MM.1S (cell line): ENCODE measurements at regions not wholly inside any gene's neighbourhood (a gene's known extent, or its start where the extent isn't known, plus 50 kb on each side); places are given as distances from the start of the nearest gene placed in this dataset.

Experiments used
- CTCF ChIP-seq: fragments of 300-600 bp; sonication (generic); IDR thresholded peaks from 2 replicates; pipeline ENCODE4 v1.5.1; 2016; ENCODE audit warnings: antibody characterized with exemption, low read length, mixed read lengths
- EZH2 ChIP-seq: fragments of 300-600 bp; sonication (generic); optimal IDR thresholded peaks from 2 replicates; pipeline ENCODE3; 2017; ENCODE audit warnings: low read depth, mild to moderate bottlenecking, antibody characterized with exemption, low read length, mixed read lengths
- EZH2phosphoT487 ChIP-seq: fragments of 300-600 bp; sonication (generic); IDR thresholded peaks from 2 replicates; pipeline ENCODE4 v1.6.1; 2018; ENCODE audit warnings: antibody characterized with exemption, low read length

GRCh38 chr12:67078957-67079356 lies 190.2 kb upstream of the CAND1 start:
- TF ChIP-seq CTCF (no peak), EZH2 (no peak), EZH2phosphoT487 (no peak)
